ENCODE measurements at regions not wholly inside any gene's neighbourhood (a gene's known extent, or its start where the extent isn't known, plus 50 kb on each side); places are given as distances from the start of the nearest gene placed in this dataset.

DNA sequence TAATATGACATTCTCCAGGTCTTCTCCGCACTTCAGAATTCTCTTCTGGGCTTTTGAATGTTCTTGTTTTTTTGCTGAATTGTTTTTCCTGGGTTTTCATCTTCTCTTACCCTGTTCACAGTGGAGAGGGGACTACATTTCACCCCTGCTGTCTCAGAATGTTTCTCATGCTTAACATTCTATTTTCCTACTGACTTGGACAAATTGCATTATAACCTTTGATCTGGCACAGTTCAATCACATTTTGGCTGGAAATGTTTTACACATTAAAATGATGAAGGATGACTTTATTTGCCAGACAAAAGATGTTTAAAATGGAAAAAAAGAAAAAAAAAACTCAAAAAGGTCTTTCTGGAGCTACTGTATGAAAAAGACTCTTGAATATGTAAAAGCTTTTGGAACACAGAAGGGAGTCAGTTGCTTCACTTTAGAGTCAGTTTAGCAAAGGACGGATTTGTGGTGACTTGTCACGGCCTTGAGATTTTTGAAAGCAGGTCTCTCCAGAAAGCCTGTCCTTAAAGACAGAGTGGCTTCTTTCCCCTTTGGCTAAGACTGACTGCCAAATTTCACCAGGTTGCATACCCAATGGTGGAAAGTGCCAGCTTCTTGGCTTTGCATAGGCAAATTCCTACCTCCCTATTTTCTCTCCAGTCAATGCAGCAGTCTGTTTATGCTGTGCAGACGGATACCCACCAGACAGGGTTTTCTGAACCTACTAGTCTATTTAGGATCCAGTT lies 401.0 kb upstream of the TBL1XR1 start:
- H3K9me3 ChIP-seq: no peaks in the 10 kb centered on the region
- H3K27ac ChIP-seq: peak overlapping the region in 1 of 2 donors; percentile 51
- DNase-seq: no peak
- no peak overlapping the region for H3K4me3 ChIP-seq
- 60 to 70% (median 69%) methylated on average over 4 of the region's 4 CpGs for WGBS, 3 donors
- H3K36me3 ChIP-seq: no peaks in the 10 kb centered on the region
- H3K4me1 ChIP-seq (ENCODE audit: insufficient read depth): peaks cover 13% of the 10 kb centered on the region
- TF ChIP-seq CTCF (IDR thresholded peaks at IDR 0.05): no peak
- TF ChIP-seq POLR2A (IDR thresholded peaks at IDR 0.05): no peak
- no peak for TF ChIP-seq EP300 (IDR thresholded peaks at IDR 0.05)
- intact Hi-C loops (cut with DNase I): no loop called here
- no peaks in the 10 kb centered on the region for H3K27me3 ChIP-seq

- no peak for DNase-seq
- H3K27ac ChIP-seq: no peak overlapping the region
- H3K36me3 ChIP-seq: no peaks in the 10 kb centered on the region
- H3K4me3 ChIP-seq: no peak overlapping the region
- no peak for TF ChIP-seq EP300 (IDR thresholded peaks at IDR 0.05)
- no peak for TF ChIP-seq CTCF (IDR thresholded peaks at IDR 0.05)
- TF ChIP-seq POLR2A (IDR thresholded peaks at IDR 0.05): no peak
- 79 to 93% (median 82%) methylated on average over 2 of the region's 2 CpGs for WGBS, 3 donors
- H3K4me1 ChIP-seq (ENCODE audit: insufficient read depth): peaks cover 13% of the 10 kb centered on the region
- H3K27me3 ChIP-seq: no peaks in the 10 kb centered on the region
- intact Hi-C loops (cut with DNase I): no loop called here
- H3K9me3 ChIP-seq: no peaks in the 10 kb centered on the region
These were observed 402.0 kb upstream of the TBL1XR1 start for GRCh38 chr3:177599326-177599725.

GRCh38 chr3:177599837-177600236 lies 402.6 kb upstream of the TBL1XR1 start:
- no peaks in the 10 kb centered on the region for H3K27me3 ChIP-seq
- peaks cover 13% of the 10 kb centered on the region for H3K4me1 ChIP-seq (ENCODE audit: insufficient read depth)
- no peak overlapping the region for H3K27ac ChIP-seq
- TF ChIP-seq CTCF (IDR thresholded peaks at IDR 0.05): no peak
- no peak for TF ChIP-seq EP300 (IDR thresholded peaks at IDR 0.05)
- TF ChIP-seq POLR2A (IDR thresholded peaks at IDR 0.05): no peak
- WGBS, 3 donors: 80 to 92% (median 92%) methylated on average over 4 of the region's 4 CpGs
- no peaks in the 10 kb centered on the region for H3K36me3 ChIP-seq
- DNase-seq: no peak
- H3K9me3 ChIP-seq: no peaks in the 10 kb centered on the region
- intact Hi-C loops (cut with DNase I): no loop called here
- no peak overlapping the region for H3K4me3 ChIP-seq

GRCh38 chr3:177600411-177600810 lies 403.1 kb upstream of the TBL1XR1 start:
- Histone ChIP-seq H3K4me3 (no peak overlapping the region), H3K27me3 (no peaks in the 10 kb centered on the region), H3K4me1 (ENCODE audit: insufficient read depth) (peaks cover 13% of the 10 kb centered on the region), H3K9me3 (no peaks in the 10 kb centered on the region), H3K27ac (no peak overlapping the region), H3K36me3 (no peaks in the 10 kb centered on the region)
- DNase-seq: no peak
- 97 to 99% (median 99%) methylated on average over 2 of the region's 2 CpGs for WGBS, 3 donors
- intact Hi-C loops (cut with DNase I): no loop called here
- TF ChIP-seq EP300 (IDR thresholded peaks at IDR 0.05): no peak
- no peak for TF ChIP-seq POLR2A (IDR thresholded peaks at IDR 0.05)
- no peak for TF ChIP-seq CTCF (IDR thresholded peaks at IDR 0.05)

All from ovary (tissue), 7 donors.